ENCODE measurements at regions not wholly inside any gene's neighbourhood (a gene's known extent, or its start where the extent isn't known, plus 50 kb on each side); places are given as distances from the start of the nearest gene placed in this dataset.
"Not testable (repeated sequence)": the region's sequence is repeated elsewhere in the genome, so short reads cannot be mapped to it uniquely, and the experiment has no call there.

DNA sequence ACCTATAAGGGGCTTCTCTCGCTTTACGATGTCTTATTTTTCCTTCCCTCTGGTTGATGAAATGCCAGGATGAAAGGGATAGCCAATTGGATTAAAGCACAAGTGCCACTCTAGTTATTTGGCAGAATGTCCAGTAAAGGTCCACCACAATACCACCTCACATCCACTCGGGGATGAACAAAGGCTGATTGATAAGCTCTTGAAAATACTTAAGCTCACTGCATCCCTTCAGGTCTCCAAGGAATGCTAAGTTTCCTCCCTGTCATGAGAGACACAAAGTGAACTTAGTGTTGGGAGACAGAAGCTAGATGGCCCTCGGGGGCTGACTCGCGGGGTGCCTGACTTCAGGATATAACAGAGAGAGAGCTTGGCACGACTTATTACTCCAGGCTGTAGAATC lies 185.9 kb upstream of the ZNF644 start:
- DNase-seq; intact Hi-C loops (cut with DNase I): not testable (repeated sequence)

DNA sequence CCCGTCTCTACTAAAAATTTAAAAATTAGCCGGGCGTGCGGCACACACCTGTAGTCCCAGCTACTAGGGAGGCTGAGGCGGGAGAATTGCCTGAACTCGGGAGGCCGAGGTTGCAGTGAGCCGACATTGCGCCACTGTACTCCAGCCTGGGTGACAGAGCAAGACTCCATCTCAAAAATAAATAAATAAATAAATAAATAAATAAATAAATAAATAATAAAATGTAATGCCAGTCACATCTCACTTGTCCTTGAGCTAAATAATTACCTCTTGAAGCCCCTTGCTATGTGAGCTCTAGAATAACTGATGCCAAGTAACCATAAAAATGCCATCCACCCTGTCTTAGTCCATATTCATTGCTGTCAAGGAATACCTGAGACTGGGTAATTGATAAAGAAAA lies 182.3 kb upstream of the ZNF644 start:
- intact Hi-C loops (cut with DNase I); DNase-seq: not testable (repeated sequence)

DNA sequence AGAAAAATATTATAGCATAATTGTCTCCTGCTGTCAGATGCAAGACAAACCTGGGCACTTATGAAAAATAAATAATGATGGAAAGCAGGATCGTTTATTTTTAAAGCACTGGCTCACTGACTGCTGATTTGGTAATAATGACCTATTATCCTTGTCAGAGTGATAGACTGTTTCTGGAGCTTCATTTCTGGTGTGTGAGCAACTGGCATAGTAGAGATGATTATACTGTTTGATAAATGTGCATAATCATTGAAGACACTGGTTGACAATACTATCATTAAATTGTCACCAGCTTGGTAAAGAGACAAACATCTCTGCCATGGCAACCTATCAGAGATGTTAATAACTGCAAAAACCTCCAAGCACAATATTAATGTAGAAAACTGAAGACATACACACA lies 179.9 kb upstream of the ZNF644 start:
- no peak for DNase-seq
- intact Hi-C loops (cut with DNase I): no loop called here

DNA sequence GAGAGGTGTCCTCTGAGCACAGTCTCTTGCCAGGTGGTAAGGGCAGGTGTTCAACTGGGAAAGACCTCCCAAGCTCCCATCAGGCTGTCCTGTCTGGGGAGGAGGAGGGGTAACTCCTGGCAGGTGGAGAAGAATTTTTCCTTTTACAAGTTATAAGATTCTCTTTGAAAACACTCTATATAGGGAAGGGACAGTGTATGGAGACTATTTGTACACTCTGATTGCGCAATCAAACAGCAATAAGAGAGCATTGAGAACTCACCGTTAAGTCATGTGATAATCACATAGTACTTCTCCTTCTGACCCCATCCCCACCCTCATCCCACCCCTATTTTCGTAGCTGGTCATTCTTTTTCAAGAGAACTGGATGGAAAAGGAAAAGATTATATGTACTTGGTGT lies 179.3 kb upstream of the ZNF644 start:
- no peak for DNase-seq
- intact Hi-C loops (cut with DNase I): no loop called here

DNA sequence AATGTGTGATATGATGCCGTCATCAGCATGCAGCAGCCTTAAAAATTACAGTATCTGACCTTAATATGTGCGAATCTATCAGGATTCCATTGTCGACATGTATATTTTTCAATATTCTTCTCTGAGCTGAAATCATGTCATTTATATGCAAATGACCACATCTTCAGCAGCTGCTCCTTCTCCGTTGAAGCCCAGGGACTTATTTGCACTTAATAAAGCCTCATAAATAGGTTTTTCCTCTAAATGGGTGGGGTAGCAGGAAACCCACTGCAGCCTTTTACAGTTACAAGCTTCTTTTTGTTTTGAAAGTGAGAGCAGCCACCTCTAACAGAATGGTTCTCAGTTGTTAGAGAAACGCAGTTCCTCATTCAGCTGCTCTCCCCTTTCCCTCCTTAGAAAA lies 178.8 kb upstream of the ZNF644 start:
- intact Hi-C loops (cut with DNase I): no loop called here
- DNase-seq: no peak

DNA sequence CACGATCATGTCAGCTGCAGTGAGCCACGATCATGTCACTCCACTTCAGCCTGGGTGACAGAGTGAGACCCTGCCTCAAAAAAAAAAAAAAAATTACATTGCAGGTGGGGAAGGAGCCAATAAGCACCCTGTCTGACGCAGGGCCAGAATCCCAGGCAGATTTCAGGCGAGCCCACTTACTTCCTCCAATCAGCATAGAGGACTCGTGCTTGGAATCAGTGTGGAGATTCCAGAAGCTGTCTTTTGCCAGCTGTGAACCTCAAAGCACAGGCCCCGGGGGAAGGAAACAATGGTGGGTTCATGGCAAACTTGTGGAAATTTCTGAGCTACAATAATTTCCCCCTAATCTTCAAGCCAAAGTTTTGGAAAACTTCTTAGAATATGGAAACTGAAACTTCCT lies 178.2 kb upstream of the ZNF644 start:
- DNase-seq: no peak
- intact Hi-C loops (cut with DNase I): no loop called here

DNA sequence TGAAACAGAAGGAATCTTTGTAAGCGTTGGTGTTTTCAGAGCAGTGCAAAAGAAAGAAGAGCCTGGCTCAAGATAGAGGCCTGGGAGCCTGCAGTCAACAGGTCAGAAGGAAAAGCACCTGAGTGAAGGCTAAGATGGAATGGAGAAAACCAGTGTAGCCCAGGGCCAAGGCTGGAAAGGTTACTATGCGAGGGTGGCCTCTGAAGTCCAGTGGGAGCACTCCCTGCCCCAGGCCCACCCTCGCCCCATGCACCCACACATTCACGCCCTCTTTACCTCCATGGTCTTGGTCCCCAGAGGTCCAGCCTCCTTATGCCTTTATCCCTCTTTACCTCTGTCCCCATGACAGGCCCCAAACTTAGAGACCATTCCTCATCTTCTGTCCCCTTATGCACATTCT lies 169.2 kb upstream of the ZNF644 start:
- DNase-seq: no peak
- intact Hi-C loops (cut with DNase I): no loop called here

DNA sequence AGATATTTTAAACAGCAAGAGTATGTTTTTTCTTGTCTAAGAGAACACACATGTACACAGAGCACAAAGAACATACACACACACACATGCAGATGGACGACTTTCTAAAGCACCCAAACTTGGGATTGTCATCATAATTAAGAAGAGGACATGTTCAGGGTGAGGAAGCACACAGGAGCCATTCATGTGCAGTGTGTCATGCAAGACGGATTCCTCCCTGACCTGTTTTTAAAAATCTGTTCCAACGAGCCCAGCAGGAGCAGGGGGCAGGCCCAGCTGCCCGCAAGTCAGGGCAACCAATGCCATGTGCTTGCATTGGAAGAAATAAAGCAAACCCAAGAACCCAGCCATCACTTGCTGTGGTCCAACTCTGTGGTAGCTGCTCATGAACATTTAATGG lies 167.3 kb upstream of the ZNF644 start:
- DNase-seq: no peak
- intact Hi-C loops (cut with DNase I): no loop called here

DNA sequence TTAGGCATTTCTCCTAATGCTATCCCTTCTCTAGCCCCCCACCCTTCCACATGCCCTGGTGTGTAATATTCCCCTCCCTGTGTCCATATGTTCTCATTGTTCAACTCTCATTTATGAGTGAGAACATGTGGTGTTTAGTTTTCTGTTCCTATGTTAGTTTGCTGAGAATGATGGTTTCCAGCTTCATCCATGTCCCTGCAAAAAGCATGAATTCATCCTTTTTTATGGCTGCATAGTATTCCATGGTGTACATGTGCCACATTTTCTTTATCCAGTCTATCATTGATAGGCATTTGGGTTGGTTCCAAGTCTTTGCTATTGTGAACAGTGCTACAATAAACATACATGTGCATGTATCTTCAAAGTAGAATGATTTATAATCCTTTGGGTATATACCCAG lies 161.0 kb upstream of the ZNF644 start:
- DNase-seq; intact Hi-C loops (cut with DNase I): not testable (repeated sequence)

DNA sequence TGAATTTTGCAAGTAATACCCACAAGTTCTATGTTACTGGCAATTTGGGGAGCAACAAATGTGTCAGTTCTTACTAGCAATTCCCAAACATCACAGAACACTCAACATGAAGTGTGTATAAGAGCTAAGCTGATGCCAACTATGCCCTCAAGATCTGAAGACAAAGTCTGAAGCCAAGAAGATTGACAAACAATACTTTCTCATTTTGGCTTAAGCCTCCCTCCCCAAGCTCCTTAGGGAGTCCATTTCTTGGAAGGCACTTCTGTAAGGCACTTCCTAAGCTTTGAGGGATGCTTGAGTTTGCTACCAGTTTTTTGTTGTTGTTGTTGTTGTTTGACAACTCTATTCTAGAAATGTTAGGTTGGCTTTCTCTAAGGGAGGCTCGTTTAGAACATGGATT lies 154.4 kb upstream of the ZNF644 start:
- DNase-seq: no peak
- intact Hi-C loops (cut with DNase I): no loop called here

DNA sequence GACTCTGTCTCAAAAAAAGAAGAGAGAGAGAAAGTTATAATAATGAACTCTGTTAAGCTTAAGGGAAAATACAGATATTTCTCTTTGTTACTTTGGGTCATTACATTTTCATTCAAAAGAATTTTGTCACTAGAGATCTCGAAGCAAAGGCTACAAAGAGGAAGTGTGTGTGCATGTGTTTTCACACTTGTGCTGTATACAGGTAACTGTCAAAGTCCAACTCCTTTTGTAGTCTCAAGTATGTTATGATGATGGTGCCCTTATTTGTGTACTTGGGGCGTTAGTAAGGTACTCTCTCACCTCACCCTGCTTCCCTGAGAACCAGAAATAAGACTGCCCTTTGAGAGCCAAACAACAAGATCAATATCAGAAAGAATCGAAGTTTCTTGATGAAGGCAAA lies 152.9 kb upstream of the ZNF644 start:
- no peak for DNase-seq
- intact Hi-C loops (cut with DNase I): no loop called here

DNA sequence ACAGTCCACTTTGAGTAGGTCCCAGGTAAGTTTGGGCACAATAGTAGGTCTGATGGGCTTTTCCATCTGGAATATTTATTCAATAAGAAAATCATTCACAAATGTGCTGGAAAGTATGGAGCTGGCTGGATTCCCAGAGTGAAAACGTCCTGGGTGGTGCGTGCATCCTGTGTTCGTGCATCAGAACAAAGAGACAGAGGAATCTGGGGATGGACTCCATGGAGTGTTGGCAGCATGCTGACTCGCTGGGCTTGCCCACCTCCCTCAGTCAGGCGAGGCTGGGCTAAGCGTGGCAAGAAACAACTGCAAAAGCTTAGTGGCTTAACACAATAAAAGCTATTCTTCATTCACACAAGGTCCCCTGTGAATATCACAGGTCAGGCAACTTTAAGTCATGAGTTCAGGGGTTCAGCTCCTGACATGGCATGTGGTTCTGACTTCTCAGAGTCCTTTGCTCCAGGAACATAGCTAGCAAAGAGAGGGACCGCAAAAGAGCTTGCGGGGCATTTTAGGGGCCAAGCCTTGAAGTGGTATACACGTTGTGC lies 151.6 kb upstream of the ZNF644 start:
- DNase-seq: no peak
- intact Hi-C loops (cut with DNase I): no loop called here

DNA sequence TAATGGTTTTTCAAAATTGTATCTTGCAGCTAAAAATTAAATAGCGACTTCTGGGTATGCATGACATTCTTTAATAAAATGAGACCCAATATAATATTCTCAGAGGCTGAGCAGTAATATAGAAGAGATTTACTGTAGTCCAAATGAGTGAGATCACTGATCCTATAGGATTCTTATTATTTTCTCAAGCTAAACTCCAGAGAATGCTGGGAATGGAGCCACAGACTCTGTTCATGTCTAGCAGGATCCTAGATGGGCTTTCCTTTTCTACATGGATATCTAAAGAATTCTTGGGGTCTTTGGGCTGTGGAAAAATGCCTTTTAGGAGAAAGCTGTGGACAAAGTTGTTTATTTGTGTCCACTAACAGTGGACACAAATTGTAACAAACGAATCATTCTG lies 150.7 kb upstream of the ZNF644 start:
- DNase-seq: no peak
- intact Hi-C loops (cut with DNase I): no loop called here

DNA sequence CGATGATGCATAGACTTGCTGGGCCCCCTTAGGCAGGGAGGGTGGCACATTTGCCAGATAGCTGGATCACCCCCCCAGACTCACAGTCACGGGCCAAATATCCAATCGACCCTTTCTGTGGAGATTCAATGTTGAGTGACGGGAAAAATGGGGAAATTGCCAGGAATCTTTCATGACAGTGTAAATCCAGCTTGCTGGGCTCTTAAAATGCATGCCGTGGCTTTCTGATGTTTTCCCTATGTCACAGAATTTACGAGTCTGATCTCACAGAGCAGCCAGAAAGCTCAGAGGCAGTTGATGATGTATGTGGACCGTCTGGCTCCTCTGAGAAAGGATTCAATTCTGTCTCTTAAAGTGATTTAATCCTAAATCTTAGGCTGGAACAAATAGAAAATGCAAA lies 150.1 kb upstream of the ZNF644 start:
- intact Hi-C loops (cut with DNase I): no loop called here
- no peak for DNase-seq

DNA sequence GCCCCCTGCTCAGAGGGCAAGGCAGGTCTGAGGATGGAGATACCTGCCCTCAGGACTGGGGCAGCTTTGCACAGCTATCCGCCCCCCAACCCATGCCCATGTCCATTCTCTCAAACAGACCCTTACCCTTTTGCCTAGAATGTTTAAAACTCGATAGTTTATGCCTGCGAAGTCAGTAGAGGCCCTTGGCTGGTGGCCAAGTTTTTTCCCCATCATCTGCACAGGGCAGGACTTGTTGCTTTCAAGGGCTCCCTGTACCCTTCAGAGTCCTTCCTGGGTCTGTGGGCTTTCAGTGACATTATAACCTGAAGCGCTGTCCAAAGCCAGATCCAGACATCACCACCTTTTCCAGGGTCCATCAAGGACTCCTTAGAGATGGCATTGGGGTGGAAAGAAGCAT lies 148.7 kb upstream of the ZNF644 start:
- intact Hi-C loops (cut with DNase I): no loop called here
- no peak for DNase-seq

DNA sequence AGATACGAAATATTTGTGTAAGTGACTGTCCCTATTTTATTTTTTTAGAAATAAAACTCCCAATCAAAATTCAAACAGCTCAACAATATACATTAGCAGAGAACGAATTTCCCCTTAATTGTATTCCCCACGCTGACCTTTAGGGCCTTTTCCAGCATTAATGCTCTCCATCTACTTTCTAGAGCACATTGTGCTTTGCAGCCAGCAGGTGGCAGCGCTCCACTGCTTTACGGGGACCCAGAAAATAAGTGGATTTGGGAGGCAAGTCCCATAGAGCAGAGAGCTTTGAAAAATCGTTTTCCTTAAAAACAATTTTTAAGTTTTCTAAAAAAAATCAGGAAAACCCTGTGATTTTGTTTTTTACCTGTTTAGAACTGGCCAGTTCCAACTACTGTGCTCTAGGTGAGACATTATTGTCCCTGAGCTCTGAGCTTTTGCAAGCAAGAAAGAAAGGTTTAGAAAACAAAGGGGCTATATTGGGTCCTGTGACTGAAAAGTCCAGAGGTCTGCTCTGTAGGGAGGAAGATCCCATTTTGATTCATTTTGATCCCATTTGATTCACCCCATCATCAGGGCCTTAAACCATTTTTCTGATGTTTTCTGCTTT lies 144.4 kb upstream of the ZNF644 start:
- DNase-seq: peak; percentile 44 to 85 (median 70)

DNA sequence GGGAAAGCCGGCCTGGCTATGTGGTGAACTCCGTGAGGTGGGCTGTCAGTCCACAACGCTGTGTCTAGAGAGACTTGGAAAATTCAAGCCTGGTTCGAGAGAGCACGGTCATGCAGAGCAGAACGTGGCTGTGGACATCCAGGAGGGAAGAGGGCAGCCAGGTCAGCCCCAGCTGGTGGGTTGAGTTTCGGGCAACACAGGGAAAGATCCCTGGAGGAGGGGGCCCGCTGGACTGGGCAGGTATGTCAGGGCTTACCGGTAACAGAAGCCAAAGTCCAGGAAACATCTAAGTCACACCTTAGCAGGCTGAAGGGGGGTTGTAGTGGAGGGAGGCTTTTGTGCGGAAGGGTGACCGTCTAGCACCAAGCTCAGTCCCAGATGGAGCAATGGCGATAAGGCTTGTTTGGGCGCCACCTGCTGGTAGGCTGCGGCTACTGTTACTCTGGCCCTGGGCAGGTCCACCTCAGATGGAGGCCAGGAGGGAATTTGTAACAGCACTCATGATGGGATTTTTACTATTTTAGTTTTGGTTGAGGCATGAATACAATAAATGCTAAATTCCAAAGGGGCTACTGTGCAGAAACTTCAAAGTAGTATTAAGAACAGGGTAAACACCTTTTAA lies 143.3 kb upstream of the ZNF644 start:
- peak; percentile 31 to 93 (median 84) for DNase-seq
- intact Hi-C loops (cut with DNase I): loop anchor here (5.0 kb wide), 1 partner anchor 148 kb away; no protein-coding TSS in a partner anchor

More for the DNA sequence above, 144.4 kb upstream of the ZNF644 start:
- intact Hi-C loops (cut with DNase I): loop anchor here (5.0 kb wide), 1 partner anchor 149 kb away; no protein-coding TSS in a partner anchor

DNA sequence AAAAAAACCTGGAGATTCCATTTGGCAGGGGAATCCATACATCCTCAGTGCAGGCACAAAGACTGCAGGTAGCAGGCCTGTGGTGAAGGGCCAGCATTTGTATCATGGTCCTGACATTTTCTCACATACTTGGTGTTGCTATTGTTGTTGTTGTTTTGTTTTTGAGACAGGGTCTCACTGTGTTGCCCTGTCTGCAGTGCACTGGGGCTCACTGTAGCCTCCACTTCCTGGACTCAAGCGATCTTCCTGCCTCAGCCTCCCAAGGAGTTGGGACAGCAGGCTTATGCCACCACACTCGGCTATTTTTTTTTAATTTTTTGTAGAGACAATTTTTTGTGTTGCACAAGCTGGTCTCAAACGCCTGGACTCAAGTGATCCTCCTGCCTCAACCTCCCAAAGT lies 140.8 kb upstream of the ZNF644 start:
- intact Hi-C loops (cut with DNase I): no loop called here
- DNase-seq: no peak

DNA sequence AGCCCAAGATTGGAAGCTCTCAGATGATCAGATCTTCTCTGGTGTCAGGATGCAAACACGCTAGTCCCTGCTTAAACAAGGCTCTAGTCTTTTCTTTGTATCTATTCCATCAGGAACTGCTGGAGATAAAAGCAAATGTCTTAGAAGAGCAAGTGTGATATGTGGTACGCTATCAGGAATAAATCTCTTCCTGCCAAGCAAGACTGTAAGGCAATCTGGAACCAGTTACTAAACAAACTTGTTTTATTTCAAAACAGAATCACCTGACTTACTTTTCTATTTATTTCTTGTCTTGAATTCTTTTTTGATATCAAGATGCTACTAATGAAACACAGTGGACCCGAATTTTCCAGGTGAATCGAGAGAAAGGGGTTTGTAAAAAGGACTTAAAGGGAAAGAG lies 139.9 kb upstream of the ZNF644 start:
- intact Hi-C loops (cut with DNase I): no loop called here

DNA sequence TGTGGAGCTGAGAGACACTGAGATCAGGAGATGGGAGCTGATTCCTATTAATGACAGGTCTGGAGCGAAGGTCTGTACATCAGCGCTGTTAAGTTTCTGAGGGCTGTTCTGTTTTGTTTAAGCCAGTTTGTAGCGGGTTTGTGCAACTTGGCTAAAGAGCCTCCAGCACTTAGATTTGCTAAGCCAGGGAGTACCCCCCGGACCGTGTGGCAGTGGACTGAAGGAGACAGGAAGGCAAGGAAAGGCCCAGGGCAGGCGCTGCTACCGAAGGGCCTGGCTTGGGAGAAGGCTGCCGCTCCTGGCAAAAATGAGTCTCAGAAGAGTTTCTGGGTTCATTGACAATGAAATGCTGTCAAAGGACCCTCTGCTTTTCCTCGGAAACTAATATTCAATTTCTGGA lies 139.3 kb upstream of the ZNF644 start:
- DNase-seq: peak in 1 of 42 donors; percentile 12
- intact Hi-C loops (cut with DNase I): no loop called here

More for the DNA sequence above, 139.9 kb upstream of the ZNF644 start:
- peak in 1 of 42 donors; percentile 17 for DNase-seq
